ENCODE measurements at regions not wholly inside any gene's neighbourhood (a gene's known extent, or its start where the extent isn't known, plus 50 kb on each side); places are given as distances from the start of the nearest gene placed in this dataset.

GRCh38 chr6:9112544-9112943, 677.2 kb upstream of the SLC35B3 start:
- WGBS, 2 donors: 57 to 60% methylated on average over 3 of the region's 3 CpGs
- H3K4me1 ChIP-seq: no peaks in the 10 kb centered on the region
- no peak for TF ChIP-seq CTCF (IDR thresholded peaks at IDR 0.05)
- DNase-seq (no peak), ATAC-seq (no peak)
- no peaks in the 10 kb centered on the region for H3K9me3 ChIP-seq
- H3K4me3 ChIP-seq: no peak overlapping the region
- intact Hi-C loops (cut with DNase I): no loop called here
- H3K27me3 ChIP-seq: no peaks in the 10 kb centered on the region
- peaks cover 0 to 3% (median 0%) of the 10 kb centered on the region in 9 donors for H3K36me3 ChIP-seq
- H3K27ac ChIP-seq: no peak overlapping the region

- Histone ChIP-seq H3K4me1 (no peaks in the 10 kb centered on the region), H3K27me3 (no peaks in the 10 kb centered on the region), H3K9me3 (peaks cover 0 to 6% (median 0%) of the 10 kb centered on the region in 11 donors), H3K4me3 (no peak overlapping the region), H3K27ac (no peak overlapping the region), H3K36me3 (peaks cover 0 to 3% (median 0%) of the 10 kb centered on the region in 9 donors)
- no peak for DNase-seq
- WGBS, 2 donors: 64 to 67% methylated on average over 2 of the region's 2 CpGs
- intact Hi-C loops (cut with DNase I): no loop called here
- ATAC-seq: no peak
- TF ChIP-seq CTCF (IDR thresholded peaks at IDR 0.05): no peak
Observed at GRCh38 chr6:9103876-9104521, 668.7 kb upstream of the SLC35B3 start.

- no peak for TF ChIP-seq CTCF (IDR thresholded peaks at IDR 0.05)
- Histone ChIP-seq H3K36me3 (no peaks in the 10 kb centered on the region), H3K9me3 (peaks cover 0 to 6% (median 0%) of the 10 kb centered on the region in 11 donors), H3K27ac (no peak overlapping the region), H3K27me3 (no peaks in the 10 kb centered on the region), H3K4me1 (no peaks in the 10 kb centered on the region), H3K4me3 (no peak overlapping the region)
- WGBS, 2 donors: 64 to 68% methylated on average over 4 of the region's 4 CpGs
- DNase-seq: no peak
- no peak for ATAC-seq
- intact Hi-C loops (cut with DNase I): no loop called here
Observed at GRCh38 chr6:9101920-9102319, 666.6 kb upstream of the SLC35B3 start.

- Histone ChIP-seq H3K27me3 (no peaks in the 10 kb centered on the region), H3K4me3 (no peak overlapping the region), H3K27ac (no peak overlapping the region), H3K9me3 (peaks cover 0 to 6% (median 0%) of the 10 kb centered on the region in 11 donors), H3K36me3 (no peaks in the 10 kb centered on the region), H3K4me1 (no peaks in the 10 kb centered on the region)
- ATAC-seq (no peak), DNase-seq (no peak)
- TF ChIP-seq CTCF (IDR thresholded peaks at IDR 0.05): no peak
- intact Hi-C loops (cut with DNase I): no loop called here
- 48 to 63% methylated on average over 2 of the region's 2 CpGs for WGBS, 2 donors
Observed at GRCh38 chr6:9100869-9101580, 665.7 kb upstream of the SLC35B3 start.
